Breast epithelium (tissue), 4 donors: ENCODE measurements at regions not wholly inside any gene's neighbourhood (a gene's known extent, or its start where the extent isn't known, plus 50 kb on each side); places are given as distances from the start of the nearest gene placed in this dataset.
A peak's percentile ranks its signal among the peaks of the same experiment; 100 is the strongest.

Experiments
- DNase-seq, 2 donors: peaks; one replicate each; pipeline ENCODE4 v3.0.0-alpha.2; 2019; ENCODE audit warnings: low spot score in 2 of 2
- H3K27ac ChIP-seq, 2 donors: fragments of 200-600 bp; sonication (generic) in 1 of 2; one replicate each; pipeline ENCODE4 v1.5.1; 2016 to 2019; ENCODE audit warnings: mild to moderate bottlenecking in 1 of 2
- H3K27me3 ChIP-seq, 2 donors: fragments of 200-600 bp; sonication (generic) in 1 of 2; one replicate each; pipeline versions ENCODE4 v1.5.1 to v1.6.0; 2017 to 2019; ENCODE audit warnings: control low read depth in 1 of 2, mild to moderate bottlenecking in 1 of 2
- H3K36me3 ChIP-seq: fragments of 200-600 bp; one replicate; pipeline ENCODE4 v1.5.1; 2019
- H3K4me1 ChIP-seq, 2 donors: fragments of 200-600 bp; sonication (generic); one replicate each; pipeline ENCODE4 v1.5.1; 2016 to 2019; ENCODE audit warnings: control low read depth in 1 of 2
- H3K4me3 ChIP-seq, 3 donors: fragments of 200-600 bp; sonication (generic); 1 replicate in 2 of 3; 2 replicates in 1 of 3; pipeline ENCODE4 v1.5.1; 2016 to 2019; ENCODE audit warnings: mild to moderate bottlenecking in 3 of 3, moderate library complexity in 2 of 3
- H3K9me3 ChIP-seq, 2 donors: fragments of 200-600 bp; sonication (generic) in 1 of 2; one replicate each; pipeline ENCODE4 v1.5.1; 2016 to 2019; ENCODE audit warnings: control low read depth in 1 of 2
- POLR2A ChIP-seq: fragments of 450-650 bp; IDR thresholded peaks from one replicate; pipeline ENCODE4 v1.6.1; 2016; ENCODE audit warnings: antibody characterized with exemption, mild to moderate bottlenecking, moderate library complexity
- POLR2AphosphoS5 ChIP-seq, 3 donors: sonication (generic); formaldehyde crosslinking; IDR thresholded peaks; one replicate each; pipeline ENCODE4 v1.6.1; 2017; ENCODE audit warnings: antibody characterized with exemption in 3 of 3
- intact Hi-C: fragments of 100-400 bp; cut with DNase I; formaldehyde crosslinking; loops from one replicate; pipeline ENCODE4 v1.15.1; 2023; ENCODE audit warnings: low total_unique reads
- TF ChIP-seq, protein P1 (sequence below), 3 donors: fragments of 450-650 bp; IDR thresholded peaks; one replicate each; pipeline ENCODE4 v1.5.1; 2016 to 2017; ENCODE audit warnings: antibody characterized with exemption in 3 of 3, mild to moderate bottlenecking in 3 of 3, moderate library complexity in 3 of 3

GRCh38 chr7:131613909-131614308 is 57.5 kb upstream of the PODXL start:
- intact Hi-C loops, result no loop called here
- Histone ChIP-seq H3K4me3 (no peak overlapping the region), H3K27me3 (no peaks in the 10 kb centered on the region), H3K4me1 (no peaks in the 10 kb centered on the region), H3K27ac (no peak overlapping the region), H3K36me3 (no peaks in the 10 kb centered on the region), H3K9me3 (no peaks in the 10 kb centered on the region)
- TF ChIP-seq POLR2A (no peak), POLR2AphosphoS5 (IDR thresholded peaks at IDR 0.05) (no peak)
- TF ChIP-seq, protein P1, sequence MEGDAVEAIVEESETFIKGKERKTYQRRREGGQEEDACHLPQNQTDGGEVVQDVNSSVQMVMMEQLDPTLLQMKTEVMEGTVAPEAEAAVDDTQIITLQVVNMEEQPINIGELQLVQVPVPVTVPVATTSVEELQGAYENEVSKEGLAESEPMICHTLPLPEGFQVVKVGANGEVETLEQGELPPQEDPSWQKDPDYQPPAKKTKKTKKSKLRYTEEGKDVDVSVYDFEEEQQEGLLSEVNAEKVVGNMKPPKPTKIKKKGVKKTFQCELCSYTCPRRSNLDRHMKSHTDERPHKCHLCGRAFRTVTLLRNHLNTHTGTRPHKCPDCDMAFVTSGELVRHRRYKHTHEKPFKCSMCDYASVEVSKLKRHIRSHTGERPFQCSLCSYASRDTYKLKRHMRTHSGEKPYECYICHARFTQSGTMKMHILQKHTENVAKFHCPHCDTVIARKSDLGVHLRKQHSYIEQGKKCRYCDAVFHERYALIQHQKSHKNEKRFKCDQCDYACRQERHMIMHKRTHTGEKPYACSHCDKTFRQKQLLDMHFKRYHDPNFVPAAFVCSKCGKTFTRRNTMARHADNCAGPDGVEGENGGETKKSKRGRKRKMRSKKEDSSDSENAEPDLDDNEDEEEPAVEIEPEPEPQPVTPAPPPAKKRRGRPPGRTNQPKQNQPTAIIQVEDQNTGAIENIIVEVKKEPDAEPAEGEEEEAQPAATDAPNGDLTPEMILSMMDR (IDR thresholded peaks at IDR 0.05), result no peak
- no peak for DNase-seq

- H3K4me3 ChIP-seq, result no peak overlapping the region
- TF ChIP-seq, protein P1 (IDR thresholded peaks at IDR 0.05), result no peak
- TF ChIP-seq POLR2A (no peak), POLR2AphosphoS5 (IDR thresholded peaks at IDR 0.05) (no peak)
- H3K27ac ChIP-seq, result no peak overlapping the region
- no peak for DNase-seq
- no peaks in the 10 kb centered on the region for H3K9me3 ChIP-seq
- no peaks in the 10 kb centered on the region for H3K4me1 ChIP-seq
- H3K36me3 ChIP-seq, result no peaks in the 10 kb centered on the region
- no peaks in the 10 kb centered on the region for H3K27me3 ChIP-seq
- intact Hi-C loops, result no loop called here
Observed at GRCh38 chr7:131610007-131610406, 53.6 kb upstream of the PODXL start.

DNA sequence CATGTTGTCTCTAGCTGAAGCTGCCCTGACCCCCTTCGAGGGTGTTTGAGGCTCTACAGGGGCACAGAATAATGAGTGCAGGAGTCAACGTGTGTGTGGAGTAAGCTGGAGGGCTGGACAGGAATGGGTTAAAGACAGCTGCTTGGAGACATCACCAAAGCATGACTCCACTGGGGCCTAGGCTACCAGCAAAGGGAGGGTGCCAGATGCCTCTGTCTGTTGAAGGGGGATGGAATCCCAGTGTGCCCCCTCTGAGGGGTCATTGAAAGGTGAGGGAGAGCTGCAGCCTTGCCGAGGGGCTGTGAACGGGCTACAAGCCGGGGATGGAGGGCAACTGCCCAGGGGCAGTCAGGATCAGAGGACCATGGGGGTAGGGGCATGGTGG is 51.7 kb upstream of the PODXL start:
- TF ChIP-seq, protein P1 (IDR thresholded peaks at IDR 0.05), result no peak
- no peak for TF ChIP-seq POLR2AphosphoS5 (IDR thresholded peaks at IDR 0.05)
- TF ChIP-seq POLR2A, result no peak
- no peaks in the 10 kb centered on the region for H3K36me3 ChIP-seq

DNA sequence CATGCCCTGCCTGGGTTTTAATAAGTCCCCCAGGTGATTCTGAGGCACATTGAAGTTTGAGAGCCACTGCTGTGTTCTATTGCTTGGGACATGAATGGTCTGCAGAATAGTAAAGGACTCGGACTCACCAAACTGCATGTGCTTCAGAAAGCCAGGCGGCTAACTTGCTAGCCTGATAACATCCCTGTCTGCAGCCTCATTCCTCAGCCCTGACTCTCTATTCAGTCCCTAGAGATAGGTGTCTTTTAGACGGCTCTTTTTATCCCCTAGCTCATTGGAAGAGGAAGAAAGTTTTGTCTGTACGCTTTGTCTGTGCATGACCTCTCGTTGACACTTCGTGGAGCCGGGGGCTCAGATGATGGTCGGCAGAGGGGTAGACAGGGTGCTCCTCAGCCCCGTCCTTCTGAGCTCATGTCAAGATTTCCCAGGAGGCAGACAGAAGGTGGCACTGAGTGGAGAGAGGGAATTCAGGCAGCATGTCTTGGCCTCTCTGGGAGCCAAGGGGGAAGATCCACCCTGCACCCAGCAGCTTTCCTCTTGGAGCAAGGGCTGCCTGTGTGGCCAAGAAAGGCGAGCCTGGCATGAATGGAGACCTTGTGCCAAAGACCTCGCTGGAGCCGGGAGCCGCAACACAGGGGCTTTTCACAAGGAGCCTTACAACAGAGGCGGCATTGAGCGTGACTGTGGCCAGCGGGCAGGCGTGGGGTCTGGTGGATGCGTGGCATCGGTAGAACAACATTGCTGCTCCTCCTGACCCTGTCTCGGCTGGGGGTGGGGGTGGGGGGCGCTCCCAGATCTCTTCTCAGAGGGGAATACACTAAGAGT is 51.1 kb upstream of the PODXL start:
- Histone ChIP-seq H3K4me1 (no peaks in the 10 kb centered on the region), H3K27ac (peak overlapping the region in 1 of 2 donors; percentile 25), H3K27me3 (no peaks in the 10 kb centered on the region), H3K4me3 (no peak overlapping the region), H3K9me3 (no peaks in the 10 kb centered on the region), H3K36me3 (no peaks in the 10 kb centered on the region)
- TF ChIP-seq, protein P1 (IDR thresholded peaks at IDR 0.05), result no peak
- no peak for TF ChIP-seq POLR2A
- TF ChIP-seq POLR2AphosphoS5 (IDR thresholded peaks at IDR 0.05), result no peak
- no peak for DNase-seq
- intact Hi-C loops, result no loop called here

More for the DNA sequence above, 51.7 kb upstream of the PODXL start:
- intact Hi-C loops, result no loop called here
- no peak for DNase-seq
- Histone ChIP-seq H3K4me3 (no peak overlapping the region), H3K4me1 (no peaks in the 10 kb centered on the region), H3K9me3 (no peaks in the 10 kb centered on the region), H3K27ac (peak overlapping the region in 1 of 2 donors; percentile 25), H3K27me3 (no peaks in the 10 kb centered on the region)

DNA sequence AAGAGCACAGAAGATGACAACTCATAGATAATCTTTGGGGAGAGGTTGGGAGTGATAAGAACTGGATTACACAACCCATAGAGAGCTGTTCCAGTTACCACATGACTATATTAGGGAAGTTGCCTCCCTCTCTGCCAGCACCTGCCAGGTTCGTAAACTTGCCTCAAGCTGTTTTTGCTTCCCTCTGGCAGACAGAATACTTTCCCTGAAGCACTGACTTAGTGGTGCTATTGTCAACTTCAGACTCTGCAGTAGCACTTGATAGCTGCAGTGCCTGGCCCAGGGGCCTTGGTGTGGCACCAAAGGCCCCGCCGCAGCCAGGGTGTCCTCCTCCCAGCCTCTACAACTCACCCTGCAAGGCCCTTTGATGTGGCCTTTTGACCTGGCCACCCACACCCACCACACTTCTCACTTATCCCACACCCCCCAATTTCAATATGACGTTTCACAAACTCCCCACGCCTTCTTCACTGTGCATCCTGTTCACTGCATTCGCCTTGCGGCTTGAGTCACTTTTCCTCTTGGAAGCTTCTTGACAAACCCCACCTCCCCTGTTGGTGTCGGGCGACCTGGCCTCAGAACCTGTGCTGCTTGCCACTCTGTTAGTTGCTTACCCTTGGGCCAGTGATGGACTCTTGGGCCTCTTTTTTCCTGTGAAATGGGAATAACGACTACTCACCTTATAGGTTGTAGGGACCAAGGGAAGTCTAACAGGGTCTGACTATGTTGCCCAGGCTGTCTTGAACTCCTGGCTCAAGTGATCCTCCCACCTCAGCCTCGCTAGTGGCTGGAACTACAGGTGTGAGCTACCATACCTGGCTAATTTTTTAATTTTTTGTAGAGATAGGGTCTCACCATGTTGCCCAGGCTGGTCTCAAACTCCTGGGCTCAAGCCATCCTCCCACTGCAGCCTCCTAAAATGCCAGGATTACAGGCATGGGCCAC is 50.2 kb upstream of the PODXL start:
- H3K9me3 ChIP-seq, result no peaks in the 10 kb centered on the region
- H3K27me3 ChIP-seq, result no peaks in the 10 kb centered on the region
- no peak for DNase-seq
- TF ChIP-seq, protein P1 (IDR thresholded peaks at IDR 0.05), result no peak
- no peak for TF ChIP-seq POLR2A
- TF ChIP-seq POLR2AphosphoS5 (IDR thresholded peaks at IDR 0.05), result no peak
- intact Hi-C loops, result no loop called here
- H3K4me3 ChIP-seq, result no peak overlapping the region
- H3K4me1 ChIP-seq, result no peaks in the 10 kb centered on the region
- no peaks in the 10 kb centered on the region for H3K36me3 ChIP-seq
- H3K27ac ChIP-seq, result peak overlapping the region; percentile 7 to 48
